Endothelial cell of umbilical vein (primary cell): ENCODE measurements at regions not wholly inside any gene's neighbourhood (a gene's known extent, or its start where the extent isn't known, plus 50 kb on each side); places are given as distances from the start of the nearest gene placed in this dataset.

Experiments used
- BruUV-seq: library from RNA; stranded (reverse); fragments of 400-500 nt; replicated peaks from 2 replicates; lab custom pipeline; 2021; lab: Mats Ljungman, UMichigan
- CTCF ChIA-PET: fragments of 300-600, 350-600 bp; sonication (Branson Sonifier 250); formaldehyde crosslinking; loops from one replicate; lab custom pipeline; 2021; ENCODE audit warnings: antibody characterized with exemption, inconsistent platforms; lab: Charles Lee
- POLR2A ChIA-PET: fragments of 300-600, 350-600 bp; sonication (Branson Sonifier 250); formaldehyde crosslinking; loops from one replicate; lab custom pipeline; 2021; ENCODE audit warnings: antibody characterized with exemption, inconsistent platforms; lab: Charles Lee
- DNase-seq: peaks from one replicate; pipeline ENCODE4 v3.0.0-alpha.2; 2011; ENCODE audit warnings: low read depth, low spot score
- FAIRE-seq: peaks from 2 replicates; lab custom pipeline; 2011; peaks lifted over from hg19 to GRCh38; lab: Jason Lieb, UNC
- H2AFZ ChIP-seq: 2 replicates; pipeline ENCODE4 v1.6.0; 2012; ENCODE audit warnings: low read depth, low read length, control low read depth, inconsistent platforms
- H3K27ac ChIP-seq: 2 replicates; pipeline ENCODE4 v1.5.1; 2011; ENCODE audit warnings: low read depth, mild to moderate bottlenecking, control low read depth, low read length, moderate library complexity; ENCODE audit not compliant: insufficient read depth
- H3K27me3 ChIP-seq, 2 experiments: 2 replicates each; pipeline versions ENCODE4 v1.6.0 to v1.6.1; 2011; ENCODE audit warnings: low read length in 2 of 2, mixed read lengths in 1 of 2; ENCODE audit not compliant: control insufficient read depth in 2 of 2, insufficient read depth in 2 of 2
- H3K36me3 ChIP-seq, 2 experiments: 2 replicates in 1 of 2; 3 replicates in 1 of 2; pipeline ENCODE4 v1.5.1; 2011; ENCODE audit warnings: low read length in 2 of 2, mild to moderate bottlenecking in 1 of 2, moderate library complexity in 1 of 2; ENCODE audit not compliant: control insufficient read depth in 2 of 2, insufficient read depth in 2 of 2; ENCODE audit errors: extremely low read depth in 1 of 2
- H3K4me1 ChIP-seq: 3 replicates; pipeline ENCODE4 v1.5.1; 2011; ENCODE audit warnings: mild to moderate bottlenecking, low read length; ENCODE audit not compliant: control insufficient read depth, insufficient read depth; ENCODE audit errors: extremely low read depth
- H3K4me2 ChIP-seq: 2 replicates; pipeline ENCODE4 v1.6.1; 2011; ENCODE audit warnings: low read length, control low read depth, mixed read lengths; ENCODE audit not compliant: insufficient read depth
- H3K4me3 ChIP-seq, 3 experiments: fragments of 200-600 bp in 1 of 3; sonication (generic), shearing (Covaris generic) in 1 of 3; replicated peaks in 1 of 3; 2 replicates each; pipeline ENCODE4 v1.5.1; 2011 to 2016; ENCODE audit warnings: control low read depth in 3 of 3, low read length in 3 of 3, mild to moderate bottlenecking in 2 of 3, inconsistent platforms in 1 of 3, low read depth in 1 of 3, moderate library complexity in 1 of 3; ENCODE audit not compliant: insufficient read depth in 1 of 3
- H3K79me2 ChIP-seq: 2 replicates; pipeline ENCODE4 v1.6.0; 2012; ENCODE audit warnings: low read length, inconsistent platforms; ENCODE audit not compliant: control insufficient read depth, insufficient read depth
- H3K9ac ChIP-seq: replicated peaks from 2 replicates; pipeline ENCODE3; 2011; ENCODE audit warnings: low read length, control low read depth; ENCODE audit not compliant: insufficient read depth; ENCODE audit errors: extremely low read depth
- H3K9me1 ChIP-seq: replicated peaks from 3 replicates; pipeline ENCODE4 v1.6.0; 2011; ENCODE audit warnings: mild to moderate bottlenecking, low read length; ENCODE audit not compliant: control insufficient read depth, insufficient read depth; ENCODE audit errors: extremely low read depth
- H3K9me3 ChIP-seq: replicated peaks from 2 replicates; pipeline ENCODE4 v1.5.1; 2012; ENCODE audit warnings: low read length, inconsistent platforms; ENCODE audit not compliant: control insufficient read depth, insufficient read depth
- H4K20me1 ChIP-seq: replicated peaks from 2 replicates; pipeline ENCODE3; 2011; ENCODE audit warnings: mild to moderate bottlenecking, low read length; ENCODE audit not compliant: control insufficient read depth, insufficient read depth; ENCODE audit errors: extremely low read depth
- EZH2 ChIP-seq: IDR thresholded peaks from 2 replicates; pipeline ENCODE4 v1.6.1; 2012; ENCODE audit warnings: borderline replicate concordance, low read depth, mild to moderate bottlenecking, moderate library complexity, low read length, inconsistent platforms; ENCODE audit not compliant: severe bottlenecking
- FOS ChIP-seq: IDR thresholded peaks from 2 replicates; pipeline ENCODE4 v1.6.1; 2011; ENCODE audit warnings: mild to moderate bottlenecking, low read length, moderate library complexity, borderline replicate concordance; ENCODE audit not compliant: insufficient read depth
- GATA2 ChIP-seq: IDR thresholded peaks from 2 replicates; pipeline ENCODE4 v1.7.0; 2011; ENCODE audit warnings: low read depth, mild to moderate bottlenecking, moderate library complexity, mixed read lengths, low read length; ENCODE audit not compliant: insufficient read length, insufficient read depth
- JUN ChIP-seq: IDR thresholded peaks from 2 replicates; pipeline ENCODE4 v1.6.1; 2011; ENCODE audit warnings: borderline replicate concordance, low read depth; ENCODE audit not compliant: insufficient read length, insufficient read depth
- MYC ChIP-seq: IDR thresholded peaks from one replicate; pipeline ENCODE4 v1.6.1; 2011; ENCODE audit warnings: mild to moderate bottlenecking, low read depth, low read length
- POLR2A ChIP-seq: IDR thresholded peaks from 2 replicates; pipeline ENCODE4 v1.6.1; 2012; ENCODE audit warnings: low read depth, mild to moderate bottlenecking, control low read depth, low read length
- POLR2AphosphoS5 ChIP-seq: IDR thresholded peaks from 2 replicates; pipeline ENCODE4 v1.6.1; 2012; ENCODE audit warnings: low read depth, mild to moderate bottlenecking, control low read depth, low read length, moderate library complexity; ENCODE audit not compliant: insufficient read depth
- dilution Hi-C: fragments of 300-500 bp; cut with MboI; formaldehyde crosslinking; loops from one replicate; pipeline ENCODE4 v1.15.0; 2019; ENCODE audit warnings: low sequenced_read_pairs; ENCODE audit not compliant: extremely low pct_ligation_motif_present
- intact Hi-C: fragments of 100-400 bp; cut with micrococcal nuclease; formaldehyde crosslinking; loops from one replicate; pipeline ENCODE4 v1.10.0; 2022
- TF ChIP-seq, protein P1 (sequence below): IDR thresholded peaks from 2 replicates; pipeline ENCODE4 v1.6.1; 2011; ENCODE audit not compliant: insufficient read depth, insufficient read length
- TF ChIP-seq, protein P2 (sequence below), 2 donors: IDR thresholded peaks; 1 replicate in 1 of 2; 2 replicates in 1 of 2; pipeline ENCODE4 v1.5.1; 2011; ENCODE audit warnings: low read length in 2 of 2, mild to moderate bottlenecking in 2 of 2, moderate library complexity in 2 of 2, control low read depth in 1 of 2, inconsistent platforms in 1 of 2, low read depth in 1 of 2; ENCODE audit not compliant: insufficient read depth in 1 of 2; ENCODE audit errors: extremely low read depth in 1 of 2

DNA sequence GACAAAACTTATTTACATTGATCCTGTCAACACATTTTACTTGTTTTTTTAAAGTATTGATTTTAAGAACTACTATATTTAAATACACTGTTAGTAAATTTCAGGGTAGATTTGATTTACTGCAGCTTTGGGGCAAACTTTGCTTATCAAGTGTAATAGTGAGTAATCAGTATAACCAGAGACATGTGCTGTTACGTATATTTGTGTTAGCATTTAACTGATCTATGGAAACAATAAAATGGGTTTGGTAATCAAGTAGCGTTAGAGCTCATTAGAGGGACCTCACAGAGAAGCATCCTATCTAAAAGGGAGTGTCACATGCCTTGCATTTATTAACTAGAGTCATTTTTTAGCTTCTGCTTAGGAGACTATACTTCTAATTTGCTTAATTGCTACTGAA is 131.5 kb upstream of the ALCAM start:
- CTCF ChIA-PET = no interaction called here
- dilution Hi-C loops = no loop called here

More for the DNA sequence above, 131.5 kb upstream of the ALCAM start:
- no peaks in the 10 kb centered on the region for H3K36me3 ChIP-seq
- POLR2A ChIA-PET = no interaction called here
- H3K4me3 ChIP-seq = no peak overlapping the region
- peaks cover 0 to 2% of the 10 kb centered on the region in 2 experiments for H3K27me3 ChIP-seq
- H3K4me2 ChIP-seq = no peak overlapping the region
- no peak overlapping the region for H2AFZ ChIP-seq
- no peak for DNase-seq
- FAIRE-seq = no peak
- no peaks in the 10 kb centered on the region for H4K20me1 ChIP-seq
- peaks cover 2% of the 10 kb centered on the region for H3K9me1 ChIP-seq
- no peaks in the 10 kb centered on the region for H3K79me2 ChIP-seq
- intact Hi-C loops = no loop called here
- BruUV-seq = no TSS peak
- TF ChIP-seq, protein P1, sequence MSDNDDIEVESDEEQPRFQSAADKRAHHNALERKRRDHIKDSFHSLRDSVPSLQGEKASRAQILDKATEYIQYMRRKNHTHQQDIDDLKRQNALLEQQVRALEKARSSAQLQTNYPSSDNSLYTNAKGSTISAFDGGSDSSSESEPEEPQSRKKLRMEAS = no peak
- TF ChIP-seq POLR2A (no peak), POLR2AphosphoS5 (no peak), EZH2 (no peak), MYC (no peak), JUN (no peak), GATA2 (no peak), FOS (no peak)
- TF ChIP-seq, protein P2, sequence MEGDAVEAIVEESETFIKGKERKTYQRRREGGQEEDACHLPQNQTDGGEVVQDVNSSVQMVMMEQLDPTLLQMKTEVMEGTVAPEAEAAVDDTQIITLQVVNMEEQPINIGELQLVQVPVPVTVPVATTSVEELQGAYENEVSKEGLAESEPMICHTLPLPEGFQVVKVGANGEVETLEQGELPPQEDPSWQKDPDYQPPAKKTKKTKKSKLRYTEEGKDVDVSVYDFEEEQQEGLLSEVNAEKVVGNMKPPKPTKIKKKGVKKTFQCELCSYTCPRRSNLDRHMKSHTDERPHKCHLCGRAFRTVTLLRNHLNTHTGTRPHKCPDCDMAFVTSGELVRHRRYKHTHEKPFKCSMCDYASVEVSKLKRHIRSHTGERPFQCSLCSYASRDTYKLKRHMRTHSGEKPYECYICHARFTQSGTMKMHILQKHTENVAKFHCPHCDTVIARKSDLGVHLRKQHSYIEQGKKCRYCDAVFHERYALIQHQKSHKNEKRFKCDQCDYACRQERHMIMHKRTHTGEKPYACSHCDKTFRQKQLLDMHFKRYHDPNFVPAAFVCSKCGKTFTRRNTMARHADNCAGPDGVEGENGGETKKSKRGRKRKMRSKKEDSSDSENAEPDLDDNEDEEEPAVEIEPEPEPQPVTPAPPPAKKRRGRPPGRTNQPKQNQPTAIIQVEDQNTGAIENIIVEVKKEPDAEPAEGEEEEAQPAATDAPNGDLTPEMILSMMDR (IDR thresholded peaks at IDR 0.05; ENCODE audit: extremely low read depth in 1 of 2, insufficient read depth in 1 of 2, low read depth in 1 of 2, low read length in 2 of 2) = no peak
- no peak overlapping the region for H3K9ac ChIP-seq
- H3K27ac ChIP-seq = no peak overlapping the region
- no peaks in the 10 kb centered on the region for H3K9me3 ChIP-seq
- no peaks in the 10 kb centered on the region for H3K4me1 ChIP-seq
